Panc1 (cell line): ENCODE measurements at regions not wholly inside any gene's neighbourhood (a gene's known extent, or its start where the extent isn't known, plus 50 kb on each side); places are given as distances from the start of the nearest gene placed in this dataset.

Source experiments
- CTCF ChIP-seq: fragments of 450-650 bp; IDR thresholded peaks from 2 replicates; pipeline ENCODE4 v1.5.1; 2017; ENCODE audit warnings: mild to moderate bottlenecking
- POLR2AphosphoS5 ChIP-seq: IDR thresholded peaks from 2 replicates; pipeline ENCODE4 v1.6.1; 2012; ENCODE audit warnings: mild to moderate bottlenecking, low read depth, low read length, moderate library complexity
- TCF7L2 ChIP-seq: IDR thresholded peaks from 2 replicates; pipeline ENCODE4 v1.6.1; 2011; ENCODE audit warnings: mild to moderate bottlenecking, low read depth, low read length, inconsistent platforms

- TF ChIP-seq CTCF (no peak), TCF7L2 (no peak), POLR2AphosphoS5 (no peak)
These were observed 284.6 kb upstream of the GATB start for GRCh38 chr4:152045449-152045806.
